ENCODE measurements at regions not wholly inside any gene's neighbourhood (a gene's known extent, or its start where the extent isn't known, plus 50 kb on each side); places are given as distances from the start of the nearest gene placed in this dataset.

- no peak for TF ChIP-seq CTCF (IDR thresholded peaks at IDR 0.05)
- Mint-ChIP-seq H3K36me3 (ENCODE audit: low read depth) (no peaks in the 10 kb centered on the region), H3K27ac (no peak overlapping the region), H3K27me3 (no peaks in the 10 kb centered on the region), H3K4me3 (no peak overlapping the region), H3K4me1 (ENCODE audit: low read depth) (no peaks in the 10 kb centered on the region), H3K9me3 (peaks cover 9% of the 10 kb centered on the region)
- Histone ChIP-seq H3K27me3 (ENCODE audit: control insufficient read depth in 1 of 2, insufficient read depth in 2 of 2, low read length in 2 of 2) (no peaks in the 10 kb centered on the region), H3K4me3 (ENCODE audit: low read length) (no peak overlapping the region), H3K4me1 (ENCODE audit: insufficient read depth, low read length) (no peaks in the 10 kb centered on the region), H3K27ac (ENCODE audit: low read depth in 1 of 2, low read length in 2 of 2) (no peak overlapping the region), H3K36me3 (ENCODE audit: insufficient read depth, low read length) (no peaks in the 10 kb centered on the region), H3K9me3 (ENCODE audit: control insufficient read depth in 1 of 2, insufficient read depth in 1 of 2, low read length in 2 of 2) (no peaks in the 10 kb centered on the region)
- ATAC-seq (ENCODE audit: poor library complexity) (no peak), DNase-seq (no peak)
- POLR2A ChIA-PET = no interaction called here
- intact Hi-C loops (cut with DNase I, micrococcal nuclease) = no loop called here
- CTCF ChIA-PET = no interaction called here
These were observed 437.2 kb upstream of the SYT4 start for GRCh38 chr18:43714343-43715010.

GRCh38 chr18:43719267-43719795 lies 442.0 kb upstream of the SYT4 start:
- Mint-ChIP-seq H3K4me3 (no peak overlapping the region), H3K36me3 (ENCODE audit: low read depth) (no peaks in the 10 kb centered on the region), H3K27ac (no peak overlapping the region), H3K27me3 (no peaks in the 10 kb centered on the region), H3K4me1 (ENCODE audit: low read depth) (no peaks in the 10 kb centered on the region), H3K9me3 (peaks cover 26% of the 10 kb centered on the region)
- no peak for TF ChIP-seq CTCF (IDR thresholded peaks at IDR 0.05)
- H3K27ac ChIP-seq (ENCODE audit: low read depth in 1 of 2, low read length in 2 of 2) = no peak overlapping the region
- no peaks in the 10 kb centered on the region for H3K4me1 ChIP-seq (ENCODE audit: insufficient read depth, low read length)
- no peak overlapping the region for H3K4me3 ChIP-seq (ENCODE audit: low read length)
- no peaks in the 10 kb centered on the region for H3K36me3 ChIP-seq (ENCODE audit: insufficient read depth, low read length)
- POLR2A ChIA-PET = no interaction called here
- H3K27me3 ChIP-seq (ENCODE audit: control insufficient read depth in 1 of 2, insufficient read depth in 2 of 2, low read length in 2 of 2) = no peaks in the 10 kb centered on the region
- no peaks in the 10 kb centered on the region for H3K9me3 ChIP-seq (ENCODE audit: control insufficient read depth in 1 of 2, insufficient read depth in 1 of 2, low read length in 2 of 2)
- DNase-seq (no peak), ATAC-seq (ENCODE audit: poor library complexity) (no peak)
- intact Hi-C loops (cut with DNase I, micrococcal nuclease) = no loop called here
- CTCF ChIA-PET = no interaction called here

GRCh38 chr18:43720041-43720440 lies 442.8 kb upstream of the SYT4 start:
- ATAC-seq (ENCODE audit: poor library complexity) (no peak), DNase-seq (no peak)
- Histone ChIP-seq H3K27me3 (ENCODE audit: control insufficient read depth in 1 of 2, insufficient read depth in 2 of 2, low read length in 2 of 2) (no peaks in the 10 kb centered on the region), H3K4me3 (ENCODE audit: low read length) (no peak overlapping the region), H3K4me1 (ENCODE audit: insufficient read depth, low read length) (no peaks in the 10 kb centered on the region), H3K36me3 (ENCODE audit: insufficient read depth, low read length) (no peaks in the 10 kb centered on the region), H3K27ac (ENCODE audit: low read depth in 1 of 2, low read length in 2 of 2) (no peak overlapping the region), H3K9me3 (ENCODE audit: control insufficient read depth in 1 of 2, insufficient read depth in 1 of 2, low read length in 2 of 2) (no peaks in the 10 kb centered on the region)
- H3K9me3 Mint-ChIP-seq = peaks cover 23% of the 10 kb centered on the region
- H3K36me3 Mint-ChIP-seq (ENCODE audit: low read depth) = no peaks in the 10 kb centered on the region
- POLR2A ChIA-PET = no interaction called here
- H3K4me1 Mint-ChIP-seq (ENCODE audit: low read depth) = no peaks in the 10 kb centered on the region
- H3K27ac Mint-ChIP-seq = no peak overlapping the region
- TF ChIP-seq CTCF (IDR thresholded peaks at IDR 0.05) = no peak
- CTCF ChIA-PET = no interaction called here
- intact Hi-C loops (cut with DNase I, micrococcal nuclease) = no loop called here
- H3K4me3 Mint-ChIP-seq = no peak overlapping the region
- no peaks in the 10 kb centered on the region for H3K27me3 Mint-ChIP-seq
